AG10803 (cell line): ENCODE measurements at regions not wholly inside any gene's neighbourhood (a gene's known extent, or its start where the extent isn't known, plus 50 kb on each side); places are given as distances from the start of the nearest gene placed in this dataset.
"Not testable (repeated sequence)": the region's sequence is repeated elsewhere in the genome, so short reads cannot be mapped to it uniquely, and the experiment has no call there.

ENCODE experiments used
- DNase-seq: peaks from one replicate; pipeline ENCODE4 v3.0.0; 2010; ENCODE audit warnings: low read depth
- H3K4me3 ChIP-seq: 2 replicates; pipeline ENCODE4 v1.5.1; 2011; ENCODE audit warnings: mild to moderate bottlenecking, low read length, control low read depth
- CTCF ChIP-seq: conservative IDR thresholded peaks from 2 replicates; pipeline ENCODE4 v1.5.1; 2011; ENCODE audit warnings: mild to moderate bottlenecking, low read length, control low read depth, inconsistent platforms

- not testable (repeated sequence) for DNase-seq, H3K4me3 ChIP-seq
Observed at GRCh38 chr15:20680257-20680815, 138.7 kb upstream of the GOLGA6L6 start.

GRCh38 chr15:20672470-20672869, 130.9 kb upstream of the GOLGA6L6 start:
- no peak for DNase-seq
- no peak for TF ChIP-seq CTCF
- no peak overlapping the region for H3K4me3 ChIP-seq

- DNase-seq: no peak
- no peak overlapping the region for H3K4me3 ChIP-seq
- no peak for TF ChIP-seq CTCF
Observed at GRCh38 chr15:20671675-20672074, 130.1 kb upstream of the GOLGA6L6 start.

GRCh38 chr15:20666410-20666809, 124.8 kb upstream of the GOLGA6L6 start:
- H3K4me3 ChIP-seq, DNase-seq: not testable (repeated sequence)

- DNase-seq: no peak
- no peak overlapping the region for H3K4me3 ChIP-seq
- no peak for TF ChIP-seq CTCF
Observed at GRCh38 chr15:20665653-20666052, 124.1 kb upstream of the GOLGA6L6 start.

- no peak for TF ChIP-seq CTCF
- no peak overlapping the region for H3K4me3 ChIP-seq
- DNase-seq: no peak
Observed at GRCh38 chr15:20659265-20659664, 117.7 kb upstream of the GOLGA6L6 start.

GRCh38 chr15:20658024-20658423, 116.4 kb upstream of the GOLGA6L6 start:
- no peak for TF ChIP-seq CTCF

GRCh38 chr15:20657084-20657483, 115.5 kb upstream of the GOLGA6L6 start:
- no peak for TF ChIP-seq CTCF
- no peak overlapping the region for H3K4me3 ChIP-seq
- DNase-seq: no peak

More at GRCh38 chr15:20658024-20658423, 116.4 kb upstream of the GOLGA6L6 start:
- no peak for DNase-seq
- H3K4me3 ChIP-seq: no peak overlapping the region
